PC-9 (cell line): ENCODE measurements at regions not wholly inside any gene's neighbourhood (a gene's known extent, or its start where the extent isn't known, plus 50 kb on each side); places are given as distances from the start of the nearest gene placed in this dataset.

ENCODE experiments used
- BruUV-seq: library from RNA; stranded (reverse); fragments of 400-500 nt; replicated peaks from 2 replicates; lab custom pipeline; 2021; lab: Mats Ljungman, UMichigan
- CTCF ChIA-PET: fragments of 300-600 bp; sonication (Branson Sonifier 250); formaldehyde crosslinking; loops from one replicate; lab custom pipeline; 2022; ENCODE audit warnings: antibody characterized with exemption; lab: Charles Lee
- POLR2A ChIA-PET: fragments of 300-600 bp; sonication (Branson Sonifier 250); formaldehyde crosslinking; loops from one replicate; lab custom pipeline; 2022; ENCODE audit warnings: antibody characterized with exemption; ENCODE audit not compliant: unreplicated experiment; lab: Charles Lee
- DNase-seq, 2 experiments: peaks; one replicate each; pipeline versions ENCODE4 v3.0.0 to v3.0.0-alpha.2; 2015 to 2022; ENCODE audit warnings: mixed read lengths in 1 of 2
- H2AFZ ChIP-seq: fragments of 200-600 bp; sonication (generic); 2 replicates; pipeline ENCODE4 v1.8.1; 2017; ENCODE audit warnings: antibody characterized with exemption
- H3F3A ChIP-seq: fragments of 200-600 bp; sonication (generic); 2 replicates; pipeline ENCODE4 v1.8.1; 2017; ENCODE audit warnings: antibody characterized with exemption, mild to moderate bottlenecking, low read depth; ENCODE audit not compliant: insufficient read depth
- H3K27ac ChIP-seq: fragments of 200-600 bp; sonication (generic); 2 replicates; pipeline ENCODE4 v1.6.1; 2016; ENCODE audit warnings: mixed run types
- H3K27me3 ChIP-seq: fragments of 200-600 bp; sonication (generic); 2 replicates; pipeline ENCODE4 v1.6.1; 2016; ENCODE audit warnings: low read depth, mixed run types; ENCODE audit not compliant: insufficient read depth
- H3K36me3 ChIP-seq: fragments of 200-600 bp; sonication (generic); 2 replicates; pipeline ENCODE4 v1.6.1; 2016; ENCODE audit warnings: low read depth, mixed run types
- H3K4me1 ChIP-seq: fragments of 200-600 bp; sonication (generic); replicated peaks from 2 replicates; pipeline ENCODE4 v1.6.1; 2016; ENCODE audit warnings: mixed run types; ENCODE audit not compliant: insufficient read depth
- H3K4me2 ChIP-seq: fragments of 200-600 bp; sonication (generic); 2 replicates; pipeline ENCODE4 v1.6.1; 2017; ENCODE audit warnings: mixed run types
- H3K4me3 ChIP-seq: fragments of 200-600 bp; sonication (generic); 2 replicates; pipeline ENCODE4 v1.6.1; 2016; ENCODE audit warnings: mixed run types
- H3K79me2 ChIP-seq: fragments of 200-600 bp; sonication (generic); 2 replicates; pipeline ENCODE4 v1.6.1; 2017; ENCODE audit warnings: low read depth, mixed run types
- H3K9me2 ChIP-seq: fragments of 200-600 bp; sonication (generic); 2 replicates; pipeline ENCODE4 v1.8.1; 2017; ENCODE audit warnings: mild to moderate bottlenecking; ENCODE audit not compliant: insufficient read depth
- H3K9me3 ChIP-seq: fragments of 200-600 bp; sonication (generic); 2 replicates; pipeline ENCODE4 v1.8.1; 2016; ENCODE audit warnings: low read depth; ENCODE audit not compliant: insufficient read depth
- H4K20me1 ChIP-seq: fragments of 200-600 bp; sonication (generic); 2 replicates; pipeline ENCODE4 v1.8.1; 2017; ENCODE audit not compliant: insufficient read depth
- EZH2 ChIP-seq: fragments of 200-600 bp; sonication (generic); IDR thresholded peaks from 2 replicates; pipeline ENCODE4 v1.8.0; 2017; ENCODE audit warnings: antibody characterized with exemption, low read depth
- intact Hi-C: fragments of 100-400 bp; cut with micrococcal nuclease; formaldehyde crosslinking; loops from one replicate; pipeline ENCODE4 v1.10.0; 2022; ENCODE audit not compliant: unreplicated experiment
- TF ChIP-seq, protein P1 (sequence below): fragments of 200-600 bp; sonication (generic); conservative IDR thresholded peaks from 2 replicates; pipeline ENCODE4 v1.6.1; 2017; ENCODE audit warnings: mixed run types, antibody characterized with exemption, mild to moderate bottlenecking, moderate library complexity

DNA sequence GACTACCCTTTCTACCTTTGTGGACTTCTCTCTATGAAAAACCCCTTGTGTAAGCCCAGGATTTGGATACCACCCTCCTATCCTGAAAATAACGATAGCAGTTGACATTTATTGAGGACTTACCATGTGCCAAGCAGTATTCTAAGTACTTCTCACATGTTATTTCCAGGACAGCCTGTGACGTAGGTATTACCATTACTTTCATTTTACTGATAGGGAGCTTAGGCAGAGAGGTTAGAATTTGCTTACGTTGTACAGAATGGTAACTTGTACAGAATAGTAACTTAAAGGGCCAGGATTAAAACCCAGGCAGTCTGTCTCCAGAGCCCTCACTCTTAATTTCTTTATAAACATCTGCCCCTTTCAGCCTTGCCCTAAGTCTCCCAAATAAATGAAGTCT lies 138.3 kb downstream of the NTMT2 start:
- H3K9me2 ChIP-seq: no peaks in the 10 kb centered on the region
- no peak overlapping the region for H2AFZ ChIP-seq
- no peaks in the 10 kb centered on the region for H3K9me3 ChIP-seq
- no peak overlapping the region for H3K27ac ChIP-seq
- no peaks in the 10 kb centered on the region for H4K20me1 ChIP-seq
- H3K4me3 ChIP-seq: no peak overlapping the region
- DNase-seq: no peak
- POLR2A ChIA-PET: no interaction called here
- intact Hi-C loops: no loop called here
- no TSS peak for BruUV-seq
- CTCF ChIA-PET: no interaction called here
- H3F3A ChIP-seq: no peaks in the 10 kb centered on the region
- H3K36me3 ChIP-seq: no peaks in the 10 kb centered on the region
- H3K4me2 ChIP-seq: no peak overlapping the region
- no peaks in the 10 kb centered on the region for H3K27me3 ChIP-seq
- TF ChIP-seq, protein P1, sequence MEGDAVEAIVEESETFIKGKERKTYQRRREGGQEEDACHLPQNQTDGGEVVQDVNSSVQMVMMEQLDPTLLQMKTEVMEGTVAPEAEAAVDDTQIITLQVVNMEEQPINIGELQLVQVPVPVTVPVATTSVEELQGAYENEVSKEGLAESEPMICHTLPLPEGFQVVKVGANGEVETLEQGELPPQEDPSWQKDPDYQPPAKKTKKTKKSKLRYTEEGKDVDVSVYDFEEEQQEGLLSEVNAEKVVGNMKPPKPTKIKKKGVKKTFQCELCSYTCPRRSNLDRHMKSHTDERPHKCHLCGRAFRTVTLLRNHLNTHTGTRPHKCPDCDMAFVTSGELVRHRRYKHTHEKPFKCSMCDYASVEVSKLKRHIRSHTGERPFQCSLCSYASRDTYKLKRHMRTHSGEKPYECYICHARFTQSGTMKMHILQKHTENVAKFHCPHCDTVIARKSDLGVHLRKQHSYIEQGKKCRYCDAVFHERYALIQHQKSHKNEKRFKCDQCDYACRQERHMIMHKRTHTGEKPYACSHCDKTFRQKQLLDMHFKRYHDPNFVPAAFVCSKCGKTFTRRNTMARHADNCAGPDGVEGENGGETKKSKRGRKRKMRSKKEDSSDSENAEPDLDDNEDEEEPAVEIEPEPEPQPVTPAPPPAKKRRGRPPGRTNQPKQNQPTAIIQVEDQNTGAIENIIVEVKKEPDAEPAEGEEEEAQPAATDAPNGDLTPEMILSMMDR: no peak
- no peak for TF ChIP-seq EZH2
- no peaks in the 10 kb centered on the region for H3K4me1 ChIP-seq
- no peaks in the 10 kb centered on the region for H3K79me2 ChIP-seq

DNA sequence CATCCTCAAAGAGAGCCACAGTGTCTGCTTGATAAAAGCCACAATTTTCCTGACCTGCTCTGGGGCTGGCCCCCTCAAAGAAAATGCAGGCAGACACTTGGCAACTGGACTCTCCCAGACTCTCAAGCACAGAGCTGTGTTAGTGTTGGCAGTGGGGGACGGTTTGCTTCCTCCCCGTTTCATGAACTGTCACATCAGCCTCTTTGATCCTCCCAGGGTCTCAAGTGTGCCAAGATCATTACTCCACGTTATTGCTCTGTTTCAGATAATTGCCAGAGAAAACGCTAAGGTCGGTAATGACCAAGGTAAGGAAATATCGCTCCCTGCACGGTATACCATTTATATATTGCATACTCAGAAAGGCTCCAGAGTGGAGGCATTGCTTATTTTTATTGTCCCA lies 138.8 kb downstream of the NTMT2 start:
- no peak overlapping the region for H2AFZ ChIP-seq
- H3K36me3 ChIP-seq: no peaks in the 10 kb centered on the region
- intact Hi-C loops: no loop called here
- no peak for TF ChIP-seq EZH2
- TF ChIP-seq, protein P1: no peak
- no TSS peak for BruUV-seq
- no peaks in the 10 kb centered on the region for H4K20me1 ChIP-seq
- H3K27me3 ChIP-seq: no peaks in the 10 kb centered on the region
- H3F3A ChIP-seq: no peaks in the 10 kb centered on the region
- ChIA-PET POLR2A (no interaction called here), CTCF (no interaction called here)
- H3K27ac ChIP-seq: no peak overlapping the region
- H3K79me2 ChIP-seq: no peaks in the 10 kb centered on the region
- no peak for DNase-seq
- no peak overlapping the region for H3K4me3 ChIP-seq
- H3K4me2 ChIP-seq: no peak overlapping the region
- H3K9me2 ChIP-seq: no peaks in the 10 kb centered on the region
- no peaks in the 10 kb centered on the region for H3K4me1 ChIP-seq
- no peaks in the 10 kb centered on the region for H3K9me3 ChIP-seq

DNA sequence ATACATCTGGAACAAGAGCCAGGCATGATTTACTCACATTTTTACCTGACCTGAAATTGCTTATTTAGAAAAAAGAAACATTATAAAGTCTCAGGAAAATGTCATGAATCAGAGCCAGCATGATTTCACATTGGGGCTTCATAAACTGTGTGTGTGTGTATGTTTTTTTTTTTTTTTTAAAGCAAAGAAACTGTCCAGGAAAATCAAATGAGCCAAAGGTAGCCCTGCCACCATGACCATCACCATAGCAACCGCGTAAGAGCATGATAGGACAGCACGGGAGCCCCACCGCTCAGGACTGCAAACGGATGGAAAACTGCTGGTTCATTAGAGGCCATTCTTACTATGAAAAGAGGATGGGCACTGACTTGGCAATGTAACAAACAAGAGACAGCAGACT lies 139.2 kb downstream of the NTMT2 start:
- intact Hi-C loops: no loop called here
- H4K20me1 ChIP-seq: no peaks in the 10 kb centered on the region
- H3K4me3 ChIP-seq: no peak overlapping the region
- H3K27ac ChIP-seq: no peak overlapping the region
- no peak overlapping the region for H3K4me2 ChIP-seq
- no peaks in the 10 kb centered on the region for H3K27me3 ChIP-seq
- no peaks in the 10 kb centered on the region for H3K4me1 ChIP-seq
- ChIA-PET CTCF (no interaction called here), POLR2A (no interaction called here)
- BruUV-seq: no TSS peak
- no peak for DNase-seq
- no peaks in the 10 kb centered on the region for H3K36me3 ChIP-seq
- H3K9me2 ChIP-seq: no peaks in the 10 kb centered on the region
- no peak overlapping the region for H2AFZ ChIP-seq
- no peaks in the 10 kb centered on the region for H3K79me2 ChIP-seq
- TF ChIP-seq, protein P1: no peak
- TF ChIP-seq EZH2: no peak
- no peaks in the 10 kb centered on the region for H3F3A ChIP-seq
- no peaks in the 10 kb centered on the region for H3K9me3 ChIP-seq
